Esophagus muscularis mucosa (tissue), 4 donors: ENCODE measurements at regions not wholly inside any gene's neighbourhood (a gene's known extent, or its start where the extent isn't known, plus 50 kb on each side); places are given as distances from the start of the nearest gene placed in this dataset.

Experiments used
- DNase-seq: peaks from one replicate; pipeline ENCODE4 v3.0.0-alpha.2; 2017; ENCODE audit errors: extremely low spot score
- H3K27ac ChIP-seq, 4 donors: fragments of 200-600 bp; sonication (generic); replicated peaks in 1 of 4; 1 replicate in 3 of 4; 2 replicates in 1 of 4; pipeline ENCODE4 v1.5.1; 2016 to 2019; ENCODE audit warnings: mild to moderate bottlenecking in 1 of 4
- H3K27me3 ChIP-seq, 4 donors: fragments of 200-600 bp; sonication (generic); one replicate each; pipeline versions ENCODE4 v1.5.1 to v1.6.0; 2016 to 2019
- H3K36me3 ChIP-seq, 4 donors: fragments of 200-600 bp; sonication (generic); one replicate each; pipeline ENCODE4 v1.5.1; 2016 to 2019
- H3K4me1 ChIP-seq, 4 donors: fragments of 200-600 bp; sonication (generic); one replicate each; pipeline ENCODE4 v1.5.1; 2016 to 2019
- H3K4me3 ChIP-seq, 4 donors: fragments of 200-600 bp; sonication (generic); 1 replicate in 2 of 4; 2 replicates in 2 of 4; pipeline ENCODE4 v1.5.1; 2016 to 2019; ENCODE audit warnings: mild to moderate bottlenecking in 4 of 4, moderate library complexity in 1 of 4
- H3K9me3 ChIP-seq, 4 donors: fragments of 200-600 bp; sonication (generic); 1 replicate in 3 of 4; 2 replicates in 1 of 4; pipeline ENCODE4 v1.5.1; 2016 to 2019
- EP300 ChIP-seq: sonication (generic); formaldehyde crosslinking; IDR thresholded peaks from one replicate; pipeline ENCODE4 v1.6.1; 2017; ENCODE audit warnings: antibody characterized with exemption
- POLR2A ChIP-seq: fragments of 450-650 bp; IDR thresholded peaks from one replicate; pipeline ENCODE4 v1.6.1; 2017; ENCODE audit warnings: antibody characterized with exemption, moderate library complexity, mild to moderate bottlenecking, low read depth
- POLR2AphosphoS5 ChIP-seq, 2 donors: sonication (generic); formaldehyde crosslinking; IDR thresholded peaks; one replicate each; pipeline ENCODE4 v1.6.1; 2017; ENCODE audit warnings: antibody characterized with exemption in 2 of 2
- WGBS: methylation state at CpG from one replicate; pipeline ENCODE4 v1.1.5; 2018; 5-methylcytosine and 5-hydroxymethylcytosine counted together
- intact Hi-C: fragments of 100-400 bp; cut with DNase I; formaldehyde crosslinking; loops from one replicate; pipeline ENCODE4 v1.15.1; 2023
- TF ChIP-seq, protein P1 (sequence below), 3 experiments: fragments of 200-600 bp in 2 of 3; fragments of 450-650 bp in 1 of 3; sonication (generic) in 2 of 3; IDR thresholded peaks; one replicate each; pipeline ENCODE4 v1.5.1; 2017 to 2019; ENCODE audit warnings: antibody characterized with exemption in 3 of 3, mild to moderate bottlenecking in 2 of 3, moderate library complexity in 1 of 3

GRCh38 chr2:188784269-188784762, 189.9 kb upstream of the COL3A1 start:
- 89% methylated on average over 1 of the region's 1 CpG for WGBS
- Histone ChIP-seq H3K4me3 (no peak overlapping the region), H3K9me3 (no peaks in the 10 kb centered on the region), H3K36me3 (no peaks in the 10 kb centered on the region), H3K27ac (no peak overlapping the region), H3K4me1 (peaks cover 17 to 35% (median 33%) of the 10 kb centered on the region in 4 donors), H3K27me3 (no peaks in the 10 kb centered on the region)
- DNase-seq = no peak
- intact Hi-C loops = loop anchor here (10.0 kb wide), 1 partner anchor 260 kb away; no protein-coding TSS in a partner anchor
- TF ChIP-seq POLR2AphosphoS5 (IDR thresholded peaks at IDR 0.05) (no peak), EP300 (no peak), POLR2A (no peak)
- TF ChIP-seq, protein P1, sequence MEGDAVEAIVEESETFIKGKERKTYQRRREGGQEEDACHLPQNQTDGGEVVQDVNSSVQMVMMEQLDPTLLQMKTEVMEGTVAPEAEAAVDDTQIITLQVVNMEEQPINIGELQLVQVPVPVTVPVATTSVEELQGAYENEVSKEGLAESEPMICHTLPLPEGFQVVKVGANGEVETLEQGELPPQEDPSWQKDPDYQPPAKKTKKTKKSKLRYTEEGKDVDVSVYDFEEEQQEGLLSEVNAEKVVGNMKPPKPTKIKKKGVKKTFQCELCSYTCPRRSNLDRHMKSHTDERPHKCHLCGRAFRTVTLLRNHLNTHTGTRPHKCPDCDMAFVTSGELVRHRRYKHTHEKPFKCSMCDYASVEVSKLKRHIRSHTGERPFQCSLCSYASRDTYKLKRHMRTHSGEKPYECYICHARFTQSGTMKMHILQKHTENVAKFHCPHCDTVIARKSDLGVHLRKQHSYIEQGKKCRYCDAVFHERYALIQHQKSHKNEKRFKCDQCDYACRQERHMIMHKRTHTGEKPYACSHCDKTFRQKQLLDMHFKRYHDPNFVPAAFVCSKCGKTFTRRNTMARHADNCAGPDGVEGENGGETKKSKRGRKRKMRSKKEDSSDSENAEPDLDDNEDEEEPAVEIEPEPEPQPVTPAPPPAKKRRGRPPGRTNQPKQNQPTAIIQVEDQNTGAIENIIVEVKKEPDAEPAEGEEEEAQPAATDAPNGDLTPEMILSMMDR (IDR thresholded peaks at IDR 0.05) = no peak

DNA sequence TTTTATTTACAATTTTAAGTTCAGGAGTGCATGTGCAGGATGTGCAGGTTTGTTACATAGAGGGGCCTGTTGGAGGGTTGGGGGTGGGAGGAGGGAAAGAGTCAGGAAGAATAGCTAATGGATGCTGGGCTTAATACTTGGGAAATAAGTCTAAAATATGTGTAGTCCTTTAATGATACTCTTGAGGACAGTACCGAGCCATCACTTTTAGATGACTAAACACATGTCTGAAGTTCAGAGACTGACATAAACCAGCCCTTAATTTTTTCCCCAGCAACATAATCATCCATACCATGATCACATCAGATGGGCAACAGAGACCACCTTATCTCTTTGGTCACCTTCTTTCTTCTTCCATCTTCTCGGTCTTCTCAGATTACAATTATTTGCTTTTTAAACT, 189.1 kb upstream of the COL3A1 start:
- 83% methylated on average over 2 of the region's 2 CpGs for WGBS
- no peak for DNase-seq
- Histone ChIP-seq H3K36me3 (no peaks in the 10 kb centered on the region), H3K27ac (peak overlapping the region in 1 of 4 donors; percentile 87), H3K27me3 (no peaks in the 10 kb centered on the region), H3K9me3 (no peaks in the 10 kb centered on the region), H3K4me3 (no peak overlapping the region), H3K4me1 (peaks cover 17 to 35% (median 33%) of the 10 kb centered on the region in 4 donors)
- TF ChIP-seq EP300 (no peak), POLR2A (no peak), POLR2AphosphoS5 (IDR thresholded peaks at IDR 0.05) (no peak)
- TF ChIP-seq, protein P1 (IDR thresholded peaks at IDR 0.05) = no peak
- intact Hi-C loops = loop anchor here (10.0 kb wide), 1 partner anchor 260 kb away; no protein-coding TSS in a partner anchor

DNA sequence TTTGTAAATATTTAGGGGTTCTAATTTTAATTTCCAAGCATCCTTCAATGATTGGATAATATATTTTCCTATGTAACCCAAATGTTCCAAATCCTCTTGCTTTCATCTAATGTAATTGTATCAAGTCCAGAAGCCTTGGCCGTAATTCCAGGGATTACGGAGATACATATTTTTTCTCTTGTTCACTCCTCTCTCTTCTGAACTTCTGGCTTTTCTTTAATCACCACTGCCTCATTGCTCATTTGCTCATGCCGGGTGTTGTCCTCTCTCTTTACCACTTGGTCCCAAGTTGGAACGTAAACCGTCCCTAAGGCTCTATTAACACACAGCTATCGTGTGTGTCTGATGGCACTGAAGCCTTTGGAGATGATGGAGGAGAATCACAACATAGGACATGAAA, 188.7 kb upstream of the COL3A1 start:
- intact Hi-C loops = loop anchor here (10.0 kb wide), 1 partner anchor 261 kb away; no protein-coding TSS in a partner anchor
- Histone ChIP-seq H3K36me3 (no peaks in the 10 kb centered on the region), H3K27me3 (no peaks in the 10 kb centered on the region), H3K9me3 (no peaks in the 10 kb centered on the region), H3K4me1 (peaks cover 17 to 35% (median 33%) of the 10 kb centered on the region in 4 donors), H3K27ac (peak overlapping the region; percentile 67 to 87 (median 76)), H3K4me3 (no peak overlapping the region)
- 67% methylated on average over 6 of the region's 6 CpGs for WGBS
- no peak for DNase-seq
- TF ChIP-seq EP300 (no peak), POLR2AphosphoS5 (IDR thresholded peaks at IDR 0.05) (peak in 1 of 2 donors; percentile 18)

GRCh38 chr2:188786368-188786841, 187.8 kb upstream of the COL3A1 start:
- 19% methylated on average over 3 of the region's 3 CpGs for WGBS
- Histone ChIP-seq H3K9me3 (no peaks in the 10 kb centered on the region), H3K27ac (peak overlapping the region; percentile 67 to 87 (median 76)), H3K4me3 (peak overlapping the region; percentile 17 to 38 (median 20)), H3K4me1 (peaks cover 17 to 35% (median 33%) of the 10 kb centered on the region in 4 donors), H3K27me3 (no peaks in the 10 kb centered on the region), H3K36me3 (no peaks in the 10 kb centered on the region)
- intact Hi-C loops = loop anchor here (2.0 to 10.0 kb wide), 2 partner anchors 190 to 262 kb away; no protein-coding TSS in a partner anchor
- no peak for DNase-seq
- TF ChIP-seq EP300 (no peak), POLR2AphosphoS5 (IDR thresholded peaks at IDR 0.05) (no peak), POLR2A (no peak)
- TF ChIP-seq, protein P1 (IDR thresholded peaks at IDR 0.05) = no peak

DNA sequence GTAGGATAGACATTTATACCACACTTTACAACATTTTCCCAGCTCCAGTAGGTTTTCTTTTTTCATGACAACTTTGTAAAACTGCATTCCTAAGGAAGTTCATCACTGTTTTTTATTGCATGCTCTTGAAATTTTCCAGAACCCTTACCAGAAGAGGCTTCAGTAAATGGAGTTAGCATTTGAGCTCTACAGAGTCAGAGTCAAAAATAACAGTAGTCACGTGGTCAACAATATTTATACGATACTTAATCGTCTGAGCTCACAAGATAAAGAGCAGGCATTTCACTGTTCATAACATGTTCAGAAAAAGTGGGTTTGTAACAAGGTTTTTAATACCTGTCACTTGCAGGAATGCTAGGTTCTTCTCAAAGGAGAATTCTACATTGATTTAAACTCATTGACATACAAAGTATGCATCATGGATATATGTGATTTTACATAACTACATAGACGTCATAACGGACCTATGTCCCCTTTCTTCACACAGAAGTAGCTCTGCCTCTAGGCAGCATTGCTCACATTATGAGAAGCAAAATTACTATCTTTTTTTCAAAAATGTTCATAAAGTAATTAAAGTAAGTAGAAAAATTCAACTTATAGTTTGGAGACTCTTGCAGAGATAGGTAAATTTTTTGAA, 187.0 kb upstream of the COL3A1 start:
- TF ChIP-seq, protein P1 (IDR thresholded peaks at IDR 0.05) = no peak
- TF ChIP-seq EP300 (no peak), POLR2AphosphoS5 (IDR thresholded peaks at IDR 0.05) (peak in 1 of 2 donors; percentile 47), POLR2A (no peak)
- Histone ChIP-seq H3K36me3 (no peaks in the 10 kb centered on the region), H3K9me3 (no peaks in the 10 kb centered on the region), H3K4me1 (peaks cover 17 to 35% (median 33%) of the 10 kb centered on the region in 4 donors), H3K4me3 (peak overlapping the region; percentile 17 to 38 (median 20)), H3K27ac (peak overlapping the region; percentile 67 to 87 (median 76)), H3K27me3 (no peaks in the 10 kb centered on the region)
- intact Hi-C loops = loop anchor here (2.0 to 10.0 kb wide), 2 partner anchors 190 to 262 kb away; no protein-coding TSS in a partner anchor
- 27% methylated on average over 5 of the region's 5 CpGs for WGBS
- no peak for DNase-seq
